Epithelial cell of proximal tubule (primary cell): ENCODE measurements at regions not wholly inside any gene's neighbourhood (a gene's known extent, or its start where the extent isn't known, plus 50 kb on each side); places are given as distances from the start of the nearest gene placed in this dataset.
A peak's percentile ranks its signal among the peaks of the same experiment; 100 is the strongest.
"Not testable (repeated sequence)": the region's sequence is repeated elsewhere in the genome, so short reads cannot be mapped to it uniquely, and the experiment has no call there.

Experiments used
- DNase-seq: peaks from one replicate; pipeline ENCODE4 v3.0.0-alpha.2; 2011; ENCODE audit warnings: low read depth
- H3K4me3 ChIP-seq: 2 replicates; pipeline ENCODE4 v1.5.1; 2011; ENCODE audit warnings: low read depth, mild to moderate bottlenecking, low read length
- CTCF ChIP-seq: conservative IDR thresholded peaks from 2 replicates; pipeline ENCODE4 v1.5.1; 2012; ENCODE audit warnings: low read depth, mild to moderate bottlenecking, low read length

GRCh38 chr3:191085091-191085490 lies 114.0 kb upstream of the OSTN start:
- no peak overlapping the region for H3K4me3 ChIP-seq
- TF ChIP-seq CTCF = no peak
- no peak for DNase-seq

GRCh38 chr3:191078913-191079312 lies 120.1 kb upstream of the OSTN start:
- H3K4me3 ChIP-seq, DNase-seq: not testable (repeated sequence)

- DNase-seq = no peak
- no peak for TF ChIP-seq CTCF
- no peak overlapping the region for H3K4me3 ChIP-seq
Observed at GRCh38 chr3:191076903-191077552, 122.0 kb upstream of the OSTN start.

GRCh38 chr3:191074511-191074910 lies 124.5 kb upstream of the OSTN start:
- DNase-seq = no peak
- H3K4me3 ChIP-seq = no peak overlapping the region
- TF ChIP-seq CTCF = no peak

DNA sequence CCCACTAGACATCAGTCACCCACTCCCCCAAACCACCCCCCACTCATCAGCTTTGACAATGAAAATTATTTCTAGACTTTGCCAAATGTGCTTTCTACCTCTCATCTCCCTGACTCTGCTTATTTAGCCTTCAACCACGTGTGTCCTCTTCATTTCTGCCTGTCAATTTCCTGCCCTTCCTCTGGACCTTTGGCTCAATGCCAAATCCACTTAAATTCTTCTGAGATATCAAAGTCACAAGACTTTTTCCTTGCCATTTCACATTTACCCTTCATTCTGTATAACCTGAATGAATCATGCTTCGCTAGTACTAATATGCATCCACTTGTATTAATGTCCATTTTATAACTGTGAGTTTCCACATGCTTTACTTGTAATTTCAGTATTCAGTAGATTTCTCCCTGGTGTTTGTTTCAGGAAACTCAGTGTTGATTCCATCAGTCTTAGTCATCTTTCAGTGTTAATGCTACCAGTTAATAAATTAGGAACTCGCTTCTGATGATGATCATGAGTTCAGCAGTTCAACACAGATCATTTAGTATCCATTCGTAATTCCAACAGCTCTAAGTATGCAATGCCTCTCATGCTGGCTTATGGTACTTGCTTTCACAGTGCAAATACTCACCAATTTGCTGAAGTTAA lies 128.2 kb upstream of the OSTN start:
- DNase-seq = peak; percentile 74
- H3K4me3 ChIP-seq = no peak overlapping the region
- no peak for TF ChIP-seq CTCF

GRCh38 chr3:191070201-191070600 lies 128.8 kb upstream of the OSTN start:
- DNase-seq = peak; percentile 73
- TF ChIP-seq CTCF = no peak
- no peak overlapping the region for H3K4me3 ChIP-seq

DNA sequence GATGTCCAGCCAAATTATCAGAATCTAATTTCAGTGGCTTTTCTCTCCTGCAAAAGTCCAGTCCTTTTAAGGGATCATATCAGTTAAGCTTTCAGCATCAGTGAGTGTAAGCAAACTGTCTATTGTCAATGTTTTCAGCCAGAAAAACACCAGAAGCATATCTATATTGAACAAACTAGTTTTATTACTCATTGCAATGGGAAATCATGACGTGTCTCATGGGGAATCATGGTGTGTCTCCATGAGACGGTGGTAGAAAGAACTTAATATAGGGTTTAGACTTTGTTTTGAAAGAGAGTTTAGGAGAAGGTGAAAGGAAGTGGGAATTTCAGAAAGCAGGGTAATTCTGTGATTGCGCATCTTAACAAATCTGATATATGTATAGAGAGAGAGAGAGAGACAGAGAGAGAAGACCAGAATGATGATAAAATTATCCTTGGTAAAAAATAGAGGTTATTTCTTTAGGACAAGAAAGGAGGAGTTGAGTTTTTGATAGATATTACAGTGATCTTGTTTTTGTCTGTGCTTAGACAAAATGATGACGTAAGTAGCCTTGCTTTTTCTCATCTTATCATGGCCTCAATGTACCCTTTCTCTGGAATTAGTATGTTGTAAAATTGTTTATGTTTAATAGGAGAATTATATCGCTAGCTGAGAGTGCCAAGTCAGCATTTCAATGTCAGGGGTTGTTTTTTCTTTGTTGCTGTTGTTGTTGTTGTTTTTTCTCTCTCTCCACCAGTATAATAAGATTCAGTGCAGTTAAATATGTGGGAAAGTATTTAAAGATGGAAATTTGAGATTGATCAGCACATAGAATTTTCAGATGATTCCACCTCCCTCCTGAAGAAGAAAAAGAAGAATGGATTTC lies 129.9 kb upstream of the OSTN start:
- no peak overlapping the region for H3K4me3 ChIP-seq
- DNase-seq = no peak
- TF ChIP-seq CTCF = no peak
